ENCODE measurements at regions not wholly inside any gene's neighbourhood (a gene's known extent, or its start where the extent isn't known, plus 50 kb on each side); places are given as distances from the start of the nearest gene placed in this dataset.
"Not testable (repeated sequence)": the region's sequence is repeated elsewhere in the genome, so short reads cannot be mapped to it uniquely, and the experiment has no call there.

- Histone ChIP-seq H3K4me1 (ENCODE audit: insufficient read depth, low read length) (no peaks in the 10 kb centered on the region), H3K27me3 (ENCODE audit: insufficient read depth, low read length) (no peaks in the 10 kb centered on the region), H3K36me3 (ENCODE audit: insufficient read depth, low read length) (no peaks in the 10 kb centered on the region), H2AFZ (ENCODE audit: low read depth, low read length) (no peak overlapping the region), H3K4me3 (ENCODE audit: low read length) (no peak overlapping the region), H3K9me3 (ENCODE audit: low read length) (no peaks in the 10 kb centered on the region)
These were observed 80.0 kb downstream of the SHOX2 start for GRCh38 chr3:158026236-158026635.

GRCh38 chr3:158019897-158020296, 86.3 kb downstream of the SHOX2 start:
- not testable (repeated sequence) for H3K36me3 ChIP-seq (ENCODE audit: insufficient read depth, low read length); H3K9me3 ChIP-seq (ENCODE audit: low read length); H2AFZ ChIP-seq (ENCODE audit: low read depth, low read length); H3K27me3 ChIP-seq (ENCODE audit: insufficient read depth, low read length); H3K4me3 ChIP-seq (ENCODE audit: low read length); H3K4me1 ChIP-seq (ENCODE audit: insufficient read depth, low read length)

DNA sequence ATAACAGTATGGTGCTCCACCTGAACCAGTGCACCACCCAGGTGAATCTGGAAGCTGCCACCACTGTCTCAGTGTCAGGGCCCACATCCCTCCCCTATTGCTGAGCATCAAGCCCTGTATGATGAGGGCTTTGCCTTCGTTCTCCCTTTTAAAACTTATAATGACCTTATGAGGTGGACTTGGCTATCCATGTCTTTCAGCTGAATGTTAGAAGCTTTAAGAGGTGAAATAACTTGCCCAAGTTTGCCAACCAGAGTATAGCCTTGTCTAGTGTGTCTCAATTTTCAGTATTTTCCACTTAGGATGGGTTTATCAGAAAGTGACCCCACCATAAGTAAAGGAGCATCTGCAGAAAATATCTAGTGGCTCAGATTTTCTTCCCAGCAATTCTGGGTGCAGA, 87.8 kb downstream of the SHOX2 start:
- no peak overlapping the region for H3K4me3 ChIP-seq (ENCODE audit: low read length)

GRCh38 chr3:158012901-158013300, 93.3 kb downstream of the SHOX2 start:
- Histone ChIP-seq H3K36me3 (ENCODE audit: insufficient read depth, low read length) (no peaks in the 10 kb centered on the region), H3K27me3 (ENCODE audit: insufficient read depth, low read length) (no peaks in the 10 kb centered on the region), H3K4me3 (ENCODE audit: low read length) (no peak overlapping the region), H2AFZ (ENCODE audit: low read depth, low read length) (no peak overlapping the region), H3K4me1 (ENCODE audit: insufficient read depth, low read length) (no peaks in the 10 kb centered on the region), H3K9me3 (ENCODE audit: low read length) (no peaks in the 10 kb centered on the region)

More for the DNA sequence above, 87.8 kb downstream of the SHOX2 start:
- Histone ChIP-seq H3K9me3 (ENCODE audit: low read length) (no peaks in the 10 kb centered on the region), H3K36me3 (ENCODE audit: insufficient read depth, low read length) (no peaks in the 10 kb centered on the region), H2AFZ (ENCODE audit: low read depth, low read length) (no peak overlapping the region), H3K4me1 (ENCODE audit: insufficient read depth, low read length) (no peaks in the 10 kb centered on the region), H3K27me3 (ENCODE audit: insufficient read depth, low read length) (no peaks in the 10 kb centered on the region)

DNA sequence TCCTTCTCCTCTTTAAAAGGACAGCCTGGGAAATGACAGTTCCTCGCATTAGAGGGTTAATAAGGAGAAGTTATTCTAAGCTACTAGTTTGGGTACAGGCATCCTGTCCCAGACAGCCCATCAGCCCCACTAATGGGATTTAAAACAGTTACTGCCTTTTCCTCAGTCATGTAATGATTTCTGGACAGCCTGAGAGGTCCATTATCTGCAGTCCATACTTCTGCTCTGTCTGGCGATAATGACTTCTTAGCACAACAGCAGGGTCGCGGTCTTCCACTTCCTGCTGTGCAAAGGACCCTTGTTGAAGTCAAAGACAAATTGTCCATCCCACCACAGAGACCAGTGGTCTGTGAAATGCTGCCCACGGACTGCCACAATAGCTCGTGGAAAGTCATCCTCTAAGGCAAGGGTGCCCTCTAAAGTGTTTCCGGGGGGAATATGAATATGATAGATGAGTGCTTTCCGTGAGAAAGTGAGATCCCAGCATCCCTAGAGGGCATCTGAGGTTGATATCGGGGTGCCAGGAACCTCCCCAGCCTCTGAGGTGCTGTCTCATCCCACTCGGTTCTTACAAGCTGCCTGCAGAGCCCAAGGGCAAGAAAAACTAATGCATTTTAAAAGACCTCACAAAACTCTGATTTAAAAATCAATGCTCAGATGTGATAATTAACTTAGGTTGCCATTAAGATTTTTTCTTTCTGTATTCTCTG, 100.7 kb downstream of the SHOX2 start:
- Histone ChIP-seq H3K27me3 (ENCODE audit: insufficient read depth, low read length) (no peaks in the 10 kb centered on the region), H3K36me3 (ENCODE audit: insufficient read depth, low read length) (no peaks in the 10 kb centered on the region)

GRCh38 chr3:157999246-157999645, 107.0 kb downstream of the SHOX2 start:
- no peaks in the 10 kb centered on the region for H3K27me3 ChIP-seq (ENCODE audit: insufficient read depth, low read length)
- H3K36me3 ChIP-seq (ENCODE audit: insufficient read depth, low read length) = no peaks in the 10 kb centered on the region
- H3K4me3 ChIP-seq (ENCODE audit: low read length) = no peak overlapping the region
- no peaks in the 10 kb centered on the region for H3K4me1 ChIP-seq (ENCODE audit: insufficient read depth, low read length)
- H3K9me3 ChIP-seq (ENCODE audit: low read length) = no peaks in the 10 kb centered on the region
- no peak overlapping the region for H2AFZ ChIP-seq (ENCODE audit: low read depth, low read length)

More for the DNA sequence above, 100.7 kb downstream of the SHOX2 start:
- Histone ChIP-seq H3K4me1 (ENCODE audit: insufficient read depth, low read length) (no peaks in the 10 kb centered on the region), H3K9me3 (ENCODE audit: low read length) (no peaks in the 10 kb centered on the region), H3K4me3 (ENCODE audit: low read length) (no peak overlapping the region), H2AFZ (ENCODE audit: low read depth, low read length) (no peak overlapping the region)

DNA sequence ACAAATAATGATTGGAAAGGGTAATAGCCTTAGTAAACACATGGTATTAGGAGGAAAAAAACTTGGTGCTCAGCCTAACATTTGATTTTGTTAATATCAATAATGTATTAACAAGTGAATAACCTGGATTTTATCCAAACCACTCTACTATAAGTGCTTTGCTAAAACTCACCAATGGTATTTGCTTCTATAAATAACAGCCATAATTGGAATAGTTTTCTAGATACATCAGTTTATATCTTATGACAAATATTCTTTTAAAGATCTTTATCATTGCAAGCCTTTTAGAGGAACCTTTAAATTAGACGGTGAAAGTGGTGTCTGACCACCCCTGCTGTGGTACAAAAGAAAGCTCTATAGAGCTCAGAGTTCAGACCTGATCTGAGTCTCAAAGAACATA, 123.9 kb downstream of the SHOX2 start:
- Histone ChIP-seq H3K27me3 (ENCODE audit: insufficient read depth, low read length) (no peaks in the 10 kb centered on the region), H3K4me3 (ENCODE audit: low read length) (no peak overlapping the region), H2AFZ (ENCODE audit: low read depth, low read length) (no peak overlapping the region), H3K36me3 (ENCODE audit: insufficient read depth, low read length) (no peaks in the 10 kb centered on the region), H3K4me1 (ENCODE audit: insufficient read depth, low read length) (no peaks in the 10 kb centered on the region), H3K9me3 (ENCODE audit: low read length) (no peaks in the 10 kb centered on the region)

- Histone ChIP-seq H3K4me3 (ENCODE audit: low read length) (no peak overlapping the region), H2AFZ (ENCODE audit: low read depth, low read length) (no peak overlapping the region)
These were observed 124.4 kb downstream of the SHOX2 start for GRCh38 chr3:157981819-157982218.

DNA sequence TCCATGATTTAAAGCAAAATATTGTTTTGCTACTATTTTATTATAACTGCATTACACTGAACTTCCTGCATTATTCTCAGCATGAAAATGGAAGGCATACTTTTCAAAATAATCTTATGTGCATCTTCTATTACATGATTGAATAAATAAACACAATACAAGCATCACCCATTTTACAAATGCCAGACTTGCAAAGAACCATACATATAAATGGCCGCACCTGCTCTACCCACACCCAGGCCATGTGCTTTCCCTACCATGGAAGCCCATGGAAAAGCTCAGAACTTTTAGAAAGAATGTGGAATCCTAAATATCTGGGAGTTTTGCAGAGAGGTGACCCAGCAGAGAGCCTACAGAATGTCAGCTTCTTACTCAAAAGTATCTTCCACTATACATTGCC, 127.2 kb downstream of the SHOX2 start:
- Histone ChIP-seq H3K9me3 (ENCODE audit: low read length) (no peaks in the 10 kb centered on the region), H3K27me3 (ENCODE audit: insufficient read depth, low read length) (no peaks in the 10 kb centered on the region), H3K36me3 (ENCODE audit: insufficient read depth, low read length) (no peaks in the 10 kb centered on the region), H2AFZ (ENCODE audit: low read depth, low read length) (no peak overlapping the region), H3K4me3 (ENCODE audit: low read length) (no peak overlapping the region), H3K4me1 (ENCODE audit: insufficient read depth, low read length) (no peaks in the 10 kb centered on the region)

More at GRCh38 chr3:157981819-157982218, 124.4 kb downstream of the SHOX2 start:
- Histone ChIP-seq H3K9me3 (ENCODE audit: low read length) (no peaks in the 10 kb centered on the region), H3K36me3 (ENCODE audit: insufficient read depth, low read length) (no peaks in the 10 kb centered on the region), H3K27me3 (ENCODE audit: insufficient read depth, low read length) (no peaks in the 10 kb centered on the region), H3K4me1 (ENCODE audit: insufficient read depth, low read length) (no peaks in the 10 kb centered on the region)

- Histone ChIP-seq H3K36me3 (ENCODE audit: insufficient read depth, low read length) (no peaks in the 10 kb centered on the region), H3K4me1 (ENCODE audit: insufficient read depth, low read length) (peaks cover 13% of the 10 kb centered on the region), H3K27me3 (ENCODE audit: insufficient read depth, low read length) (no peaks in the 10 kb centered on the region), H2AFZ (ENCODE audit: low read depth, low read length) (no peak overlapping the region), H3K9me3 (ENCODE audit: low read length) (no peaks in the 10 kb centered on the region), H3K4me3 (ENCODE audit: low read length) (no peak overlapping the region)
These were observed 144.6 kb downstream of the SHOX2 start for GRCh38 chr3:157961665-157962064.

DNA sequence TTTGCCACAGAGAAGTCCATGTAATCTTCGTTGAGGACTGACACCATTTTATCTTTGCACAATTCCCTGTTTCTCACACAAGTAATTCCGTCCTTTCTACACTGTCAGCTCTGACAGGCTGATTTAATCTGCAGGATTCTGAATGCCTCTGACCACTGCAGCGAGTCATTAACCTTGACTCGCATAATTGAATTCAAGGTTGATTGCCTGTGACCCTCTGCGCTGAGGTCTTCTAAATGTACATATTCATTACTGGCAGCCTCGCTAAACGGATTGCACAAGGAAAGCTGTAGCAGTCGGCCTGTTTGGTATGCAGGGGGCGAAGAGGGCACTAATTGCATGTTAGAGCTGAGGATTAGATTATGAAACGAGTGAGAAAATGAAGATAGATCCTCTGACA, 147.8 kb downstream of the SHOX2 start:
- no peaks in the 10 kb centered on the region for H3K9me3 ChIP-seq (ENCODE audit: low read length)
- no peaks in the 10 kb centered on the region for H3K27me3 ChIP-seq (ENCODE audit: insufficient read depth, low read length)
- no peak overlapping the region for H2AFZ ChIP-seq (ENCODE audit: low read depth, low read length)
- H3K36me3 ChIP-seq (ENCODE audit: insufficient read depth, low read length) = no peaks in the 10 kb centered on the region
- peaks cover 13% of the 10 kb centered on the region for H3K4me1 ChIP-seq (ENCODE audit: insufficient read depth, low read length)
- no peak overlapping the region for H3K4me3 ChIP-seq (ENCODE audit: low read length)

GRCh38 chr3:157956850-157957249, 149.4 kb downstream of the SHOX2 start:
- no peak overlapping the region for H3K4me3 ChIP-seq (ENCODE audit: low read length)
- no peaks in the 10 kb centered on the region for H3K27me3 ChIP-seq (ENCODE audit: insufficient read depth, low read length)
- peaks cover 13% of the 10 kb centered on the region for H3K4me1 ChIP-seq (ENCODE audit: insufficient read depth, low read length)
- H3K9me3 ChIP-seq (ENCODE audit: low read length) = no peaks in the 10 kb centered on the region
- no peaks in the 10 kb centered on the region for H3K36me3 ChIP-seq (ENCODE audit: insufficient read depth, low read length)
- H2AFZ ChIP-seq (ENCODE audit: low read depth, low read length) = no peak overlapping the region

DNA sequence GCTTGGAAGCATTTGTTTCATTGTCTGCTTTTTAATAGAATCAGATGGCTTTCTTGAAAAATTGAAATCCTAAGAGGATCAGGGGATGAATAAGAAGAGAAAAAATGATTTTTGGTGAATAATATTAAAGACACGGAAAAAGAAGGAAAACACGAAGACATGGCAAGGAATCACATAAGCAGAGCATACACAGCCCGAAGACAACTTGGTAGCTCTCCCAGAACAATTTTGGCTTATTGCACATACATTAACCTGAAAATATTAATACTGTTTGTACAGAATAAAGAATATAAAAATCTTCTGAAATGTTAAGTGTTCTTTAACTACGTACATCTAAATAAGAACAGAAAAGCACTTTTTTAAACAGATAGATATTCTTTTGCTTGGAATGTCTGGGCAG, 150.0 kb downstream of the SHOX2 start:
- Histone ChIP-seq H3K27me3 (ENCODE audit: insufficient read depth, low read length) (no peaks in the 10 kb centered on the region), H3K4me1 (ENCODE audit: insufficient read depth, low read length) (peaks cover 13% of the 10 kb centered on the region), H3K4me3 (ENCODE audit: low read length) (no peak overlapping the region), H3K9me3 (ENCODE audit: low read length) (no peaks in the 10 kb centered on the region), H2AFZ (ENCODE audit: low read depth, low read length) (no peak overlapping the region), H3K36me3 (ENCODE audit: insufficient read depth, low read length) (no peaks in the 10 kb centered on the region)

DNA sequence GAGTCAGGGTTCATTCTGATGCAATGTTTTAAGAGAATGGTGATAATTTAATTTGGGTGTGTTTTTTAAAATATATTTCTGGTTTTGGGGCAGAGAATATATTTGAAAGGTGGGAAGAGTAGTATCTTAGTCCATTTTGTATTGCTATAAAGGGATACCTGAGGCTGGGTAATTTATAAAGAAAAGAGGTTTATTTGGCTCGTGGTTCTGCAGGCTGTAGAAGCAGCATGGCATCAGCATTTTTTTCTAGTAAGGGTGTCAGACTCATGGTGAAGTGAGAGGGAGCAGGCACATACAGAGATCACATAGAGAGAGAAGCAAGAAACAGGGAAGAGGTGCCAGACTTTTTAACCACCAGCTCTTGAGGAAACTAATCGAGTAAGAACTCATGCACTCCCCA, 152.7 kb downstream of the SHOX2 start:
- H3K4me3 ChIP-seq (ENCODE audit: low read length) = no peak overlapping the region
- H2AFZ ChIP-seq (ENCODE audit: low read depth, low read length) = no peak overlapping the region
- no peaks in the 10 kb centered on the region for H3K27me3 ChIP-seq (ENCODE audit: insufficient read depth, low read length)

More for the DNA sequence above, 152.7 kb downstream of the SHOX2 start:
- H3K9me3 ChIP-seq (ENCODE audit: low read length) = no peaks in the 10 kb centered on the region
- H3K36me3 ChIP-seq (ENCODE audit: insufficient read depth, low read length) = no peaks in the 10 kb centered on the region
- H3K4me1 ChIP-seq (ENCODE audit: insufficient read depth, low read length) = peaks cover 8% of the 10 kb centered on the region
